Stimulated activated naive B cell treated with anti-CD40 and anti-IgM and Interleukin-4, amounts not matched to agents 10 μg/mL and 1 μg/mL and 100 μg/mL, for 72 hours (primary cell): ENCODE measurements at regions not wholly inside any gene's neighbourhood (a gene's known extent, or its start where the extent isn't known, plus 50 kb on each side); places are given as distances from the start of the nearest gene placed in this dataset.

ENCODE experiments used
- ATAC-seq, 2 donors: fragments of 150-1000 bp; cut with Tn5 transposase; replicated peaks; 2 replicates each; pipeline ENCODE4 v1.10.0; 2021; ENCODE audit warnings: moderate library complexity in 1 of 2
- DNase-seq: peaks from one replicate; pipeline ENCODE4 v3.0.0; 2021
- H3K27ac Mint-ChIP-seq: one replicate; pipeline ENCODE4 v1.8.0; 2022; ENCODE audit warnings: mild to moderate bottlenecking, mixed read lengths
- H3K27me3 Mint-ChIP-seq, 2 donors: one replicate each; pipeline ENCODE4 v1.8.0; 2022; ENCODE audit warnings: mixed read lengths in 2 of 2
- H3K36me3 Mint-ChIP-seq, 2 donors: one replicate each; pipeline ENCODE4 v1.8.0; 2022; ENCODE audit warnings: mixed read lengths in 2 of 2, mild to moderate bottlenecking in 1 of 2
- H3K4me1 Mint-ChIP-seq, 2 donors: one replicate each; pipeline ENCODE4 v1.8.0; 2022; ENCODE audit warnings: mixed read lengths in 2 of 2, mild to moderate bottlenecking in 1 of 2
- H3K4me3 Mint-ChIP-seq, 2 donors: one replicate each; pipeline ENCODE4 v1.8.0; 2022; ENCODE audit warnings: mild to moderate bottlenecking in 2 of 2, mixed read lengths in 2 of 2, moderate library complexity in 1 of 2
- H3K9me3 Mint-ChIP-seq, 2 donors: one replicate each; pipeline ENCODE4 v1.8.0; 2022; ENCODE audit warnings: mixed read lengths in 2 of 2, mild to moderate bottlenecking in 1 of 2

GRCh38 chr15:95734422-95735316, 595.8 kb upstream of the NR2F2 start:
- peak overlapping the region in 1 of 2 donors; percentile 7 for H3K4me3 Mint-ChIP-seq
- peaks cover 0 to 3% of the 10 kb centered on the region in 2 donors for H3K36me3 Mint-ChIP-seq
- no peaks in the 10 kb centered on the region for H3K27me3 Mint-ChIP-seq
- ATAC-seq (no peak), DNase-seq (no peak)
- H3K4me1 Mint-ChIP-seq, result peaks cover 6 to 34% of the 10 kb centered on the region in 2 donors
- H3K27ac Mint-ChIP-seq, result peak overlapping the region; percentile 28
- peaks cover 13 to 14% of the 10 kb centered on the region in 2 donors for H3K9me3 Mint-ChIP-seq

- Mint-ChIP-seq H3K36me3 (peaks cover 0 to 3% of the 10 kb centered on the region in 2 donors), H3K9me3 (peaks cover 13 to 14% of the 10 kb centered on the region in 2 donors), H3K4me1 (peaks cover 7 to 42% of the 10 kb centered on the region in 2 donors), H3K27ac (no peak overlapping the region), H3K27me3 (no peaks in the 10 kb centered on the region), H3K4me3 (no peak overlapping the region)
- DNase-seq (no peak), ATAC-seq (no peak)
Observed at GRCh38 chr15:95737060-95737459, 593.4 kb upstream of the NR2F2 start.

- Mint-ChIP-seq H3K4me1 (peaks cover 8 to 36% of the 10 kb centered on the region in 2 donors), H3K4me3 (no peak overlapping the region), H3K27ac (no peak overlapping the region), H3K27me3 (no peaks in the 10 kb centered on the region), H3K9me3 (peaks cover 13 to 20% of the 10 kb centered on the region in 2 donors), H3K36me3 (peaks cover 0 to 3% of the 10 kb centered on the region in 2 donors)
- ATAC-seq (no peak), DNase-seq (no peak)
Observed at GRCh38 chr15:95739131-95739530, 591.4 kb upstream of the NR2F2 start.

GRCh38 chr15:95741830-95742229, 588.7 kb upstream of the NR2F2 start:
- DNase-seq, result no peak
- ATAC-seq, result no peak
- no peak overlapping the region for H3K4me3 Mint-ChIP-seq
- no peaks in the 10 kb centered on the region for H3K27me3 Mint-ChIP-seq
- H3K27ac Mint-ChIP-seq, result no peak overlapping the region
- no peaks in the 10 kb centered on the region for H3K36me3 Mint-ChIP-seq
- H3K9me3 Mint-ChIP-seq, result peaks cover 1 to 7% of the 10 kb centered on the region in 2 donors
- H3K4me1 Mint-ChIP-seq, result peaks cover 2 to 10% of the 10 kb centered on the region in 2 donors

GRCh38 chr15:95742256-95742655, 588.2 kb upstream of the NR2F2 start:
- peaks cover 0 to 7% of the 10 kb centered on the region in 2 donors for H3K9me3 Mint-ChIP-seq
- DNase-seq (no peak), ATAC-seq (no peak)
- peaks cover 2 to 10% of the 10 kb centered on the region in 2 donors for H3K4me1 Mint-ChIP-seq
- H3K36me3 Mint-ChIP-seq, result no peaks in the 10 kb centered on the region
- no peak overlapping the region for H3K4me3 Mint-ChIP-seq
- H3K27me3 Mint-ChIP-seq, result no peaks in the 10 kb centered on the region
- no peak overlapping the region for H3K27ac Mint-ChIP-seq

GRCh38 chr15:95742836-95743235, 587.7 kb upstream of the NR2F2 start:
- ATAC-seq (no peak), DNase-seq (no peak)
- H3K4me3 Mint-ChIP-seq, result no peak overlapping the region
- no peaks in the 10 kb centered on the region for H3K36me3 Mint-ChIP-seq
- H3K9me3 Mint-ChIP-seq, result peaks cover 0 to 7% of the 10 kb centered on the region in 2 donors
- H3K27me3 Mint-ChIP-seq, result no peaks in the 10 kb centered on the region
- no peak overlapping the region for H3K27ac Mint-ChIP-seq
- H3K4me1 Mint-ChIP-seq, result peaks cover 2 to 10% of the 10 kb centered on the region in 2 donors

- Mint-ChIP-seq H3K27ac (no peak overlapping the region), H3K36me3 (no peaks in the 10 kb centered on the region), H3K4me1 (no peaks in the 10 kb centered on the region), H3K4me3 (no peak overlapping the region), H3K9me3 (no peaks in the 10 kb centered on the region), H3K27me3 (no peaks in the 10 kb centered on the region)
- ATAC-seq (no peak), DNase-seq (no peak)
Observed at GRCh38 chr15:95757171-95757570, 573.3 kb upstream of the NR2F2 start.

GRCh38 chr15:95758451-95758850, 572.0 kb upstream of the NR2F2 start:
- H3K36me3 Mint-ChIP-seq, result no peaks in the 10 kb centered on the region
- no peak overlapping the region for H3K27ac Mint-ChIP-seq
- no peaks in the 10 kb centered on the region for H3K27me3 Mint-ChIP-seq
- no peak for ATAC-seq
- H3K4me3 Mint-ChIP-seq, result no peak overlapping the region
- no peaks in the 10 kb centered on the region for H3K9me3 Mint-ChIP-seq
- no peak for DNase-seq
- no peaks in the 10 kb centered on the region for H3K4me1 Mint-ChIP-seq

GRCh38 chr15:95758851-95759250, 571.6 kb upstream of the NR2F2 start:
- no peak for ATAC-seq
- Mint-ChIP-seq H3K27me3 (no peaks in the 10 kb centered on the region), H3K36me3 (no peaks in the 10 kb centered on the region), H3K4me1 (no peaks in the 10 kb centered on the region), H3K4me3 (no peak overlapping the region), H3K27ac (no peak overlapping the region), H3K9me3 (no peaks in the 10 kb centered on the region)
- DNase-seq, result no peak

- ATAC-seq (no peak), DNase-seq (no peak)
Observed at GRCh38 chr15:95760508-95760907, 570.0 kb upstream of the NR2F2 start.

GRCh38 chr15:95761501-95762165, 568.9 kb upstream of the NR2F2 start:
- Mint-ChIP-seq H3K4me3 (no peak overlapping the region), H3K27me3 (no peaks in the 10 kb centered on the region), H3K36me3 (no peaks in the 10 kb centered on the region), H3K27ac (no peak overlapping the region), H3K9me3 (no peaks in the 10 kb centered on the region), H3K4me1 (no peaks in the 10 kb centered on the region)
- ATAC-seq (no peak), DNase-seq (no peak)

More at GRCh38 chr15:95760508-95760907, 570.0 kb upstream of the NR2F2 start:
- no peak overlapping the region for H3K4me3 Mint-ChIP-seq
- H3K27ac Mint-ChIP-seq, result no peak overlapping the region
- no peaks in the 10 kb centered on the region for H3K9me3 Mint-ChIP-seq
- H3K36me3 Mint-ChIP-seq, result no peaks in the 10 kb centered on the region
- H3K4me1 Mint-ChIP-seq, result no peaks in the 10 kb centered on the region
- no peaks in the 10 kb centered on the region for H3K27me3 Mint-ChIP-seq

GRCh38 chr15:95763426-95763825, 567.1 kb upstream of the NR2F2 start:
- Mint-ChIP-seq H3K9me3 (no peaks in the 10 kb centered on the region), H3K36me3 (no peaks in the 10 kb centered on the region), H3K4me3 (no peak overlapping the region), H3K27ac (no peak overlapping the region), H3K27me3 (no peaks in the 10 kb centered on the region), H3K4me1 (no peaks in the 10 kb centered on the region)
- ATAC-seq, result no peak
- no peak for DNase-seq

- H3K27me3 Mint-ChIP-seq, result no peaks in the 10 kb centered on the region
- H3K9me3 Mint-ChIP-seq, result no peaks in the 10 kb centered on the region
- no peak overlapping the region for H3K27ac Mint-ChIP-seq
- no peaks in the 10 kb centered on the region for H3K4me1 Mint-ChIP-seq
- H3K36me3 Mint-ChIP-seq, result no peaks in the 10 kb centered on the region
- ATAC-seq, result no peak
- no peak for DNase-seq
- no peak overlapping the region for H3K4me3 Mint-ChIP-seq
Observed at GRCh38 chr15:95765161-95765560, 565.3 kb upstream of the NR2F2 start.

GRCh38 chr15:95770196-95770595, 560.3 kb upstream of the NR2F2 start:
- no peak for ATAC-seq
- H3K4me3 Mint-ChIP-seq, result no peak overlapping the region
- no peaks in the 10 kb centered on the region for H3K9me3 Mint-ChIP-seq
- H3K4me1 Mint-ChIP-seq, result no peaks in the 10 kb centered on the region
- no peak overlapping the region for H3K27ac Mint-ChIP-seq
- no peak for DNase-seq
- no peaks in the 10 kb centered on the region for H3K27me3 Mint-ChIP-seq
- no peaks in the 10 kb centered on the region for H3K36me3 Mint-ChIP-seq

- ATAC-seq (no peak), DNase-seq (no peak)
- Mint-ChIP-seq H3K4me1 (no peaks in the 10 kb centered on the region), H3K27me3 (no peaks in the 10 kb centered on the region), H3K9me3 (no peaks in the 10 kb centered on the region), H3K27ac (no peak overlapping the region), H3K36me3 (no peaks in the 10 kb centered on the region), H3K4me3 (no peak overlapping the region)
Observed at GRCh38 chr15:95772982-95773381, 557.5 kb upstream of the NR2F2 start.
